ENCODE measurements at regions not wholly inside any gene's neighbourhood (a gene's known extent, or its start where the extent isn't known, plus 50 kb on each side); places are given as distances from the start of the nearest gene placed in this dataset.

DNA sequence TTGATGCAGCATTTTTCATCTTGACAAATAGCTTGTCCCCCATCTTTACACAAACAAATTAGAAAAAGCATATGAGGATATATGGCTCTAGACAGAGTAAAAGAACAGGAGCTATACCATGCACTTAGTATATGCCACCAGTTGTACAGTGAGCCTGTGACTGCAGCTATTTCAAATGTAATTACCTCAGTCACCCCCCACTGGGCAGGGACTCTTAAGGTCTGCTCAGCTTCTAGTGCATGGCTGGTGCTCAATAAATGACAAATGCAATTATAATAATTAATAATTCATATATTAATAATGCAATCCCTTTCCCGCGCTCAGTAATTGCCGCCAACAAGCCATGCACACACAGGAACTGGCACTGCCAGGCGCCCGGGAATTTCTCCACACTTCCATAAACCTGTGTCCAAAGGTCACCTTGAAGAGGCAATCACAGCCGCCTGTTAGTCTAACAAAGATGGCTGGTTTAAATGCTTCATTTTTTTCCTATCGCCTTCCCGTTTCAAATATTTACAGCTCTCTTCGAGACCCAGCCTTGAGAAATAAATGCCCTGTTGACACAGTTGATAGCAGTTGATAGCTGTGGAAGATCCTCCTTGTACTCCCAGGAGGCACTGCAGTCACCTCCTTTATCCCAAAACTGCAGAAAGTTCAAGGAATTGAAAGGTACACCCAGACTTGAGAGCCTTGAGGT, 156.6 kb downstream of the INO80D start (continued):
- TF ChIP-seq, protein P1, sequence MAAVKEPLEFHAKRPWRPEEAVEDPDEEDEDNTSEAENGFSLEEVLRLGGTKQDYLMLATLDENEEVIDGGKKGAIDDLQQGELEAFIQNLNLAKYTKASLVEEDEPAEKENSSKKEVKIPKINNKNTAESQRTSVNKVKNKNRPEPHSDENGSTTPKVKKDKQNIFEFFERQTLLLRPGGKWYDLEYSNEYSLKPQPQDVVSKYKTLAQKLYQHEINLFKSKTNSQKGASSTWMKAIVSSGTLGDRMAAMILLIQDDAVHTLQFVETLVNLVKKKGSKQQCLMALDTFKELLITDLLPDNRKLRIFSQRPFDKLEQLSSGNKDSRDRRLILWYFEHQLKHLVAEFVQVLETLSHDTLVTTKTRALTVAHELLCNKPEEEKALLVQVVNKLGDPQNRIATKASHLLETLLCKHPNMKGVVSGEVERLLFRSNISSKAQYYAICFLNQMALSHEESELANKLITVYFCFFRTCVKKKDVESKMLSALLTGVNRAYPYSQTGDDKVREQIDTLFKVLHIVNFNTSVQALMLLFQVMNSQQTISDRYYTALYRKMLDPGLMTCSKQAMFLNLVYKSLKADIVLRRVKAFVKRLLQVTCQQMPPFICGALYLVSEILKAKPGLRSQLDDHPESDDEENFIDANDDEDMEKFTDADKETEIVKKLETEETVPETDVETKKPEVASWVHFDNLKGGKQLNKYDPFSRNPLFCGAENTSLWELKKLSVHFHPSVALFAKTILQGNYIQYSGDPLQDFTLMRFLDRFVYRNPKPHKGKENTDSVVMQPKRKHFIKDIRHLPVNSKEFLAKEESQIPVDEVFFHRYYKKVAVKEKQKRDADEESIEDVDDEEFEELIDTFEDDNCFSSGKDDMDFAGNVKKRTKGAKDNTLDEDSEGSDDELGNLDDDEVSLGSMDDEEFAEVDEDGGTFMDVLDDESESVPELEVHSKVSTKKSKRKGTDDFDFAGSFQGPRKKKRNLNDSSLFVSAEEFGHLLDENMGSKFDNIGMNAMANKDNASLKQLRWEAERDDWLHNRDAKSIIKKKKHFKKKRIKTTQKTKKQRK (IDR thresholded peaks at IDR 0.05; ENCODE audit: low read length): no peak
- TF ChIP-seq SKI (IDR thresholded peaks at IDR 0.05; ENCODE audit: partially characterized antibody) (no peak), ZNF644 (CRISPR knock-in tag; IDR thresholded peaks at IDR 0.05; ENCODE audit: low read depth) (peak; percentile 38; the same call in 1 of the 2 replicates), AKAP8 (CRISPR knock-in tag; IDR thresholded peaks at IDR 0.05) (no peak), ZNF12 (CRISPR knock-in tag; IDR thresholded peaks at IDR 0.05) (no peak), ZNF235 (CRISPR knock-in tag; IDR thresholded peaks at IDR 0.05; ENCODE audit: borderline replicate concordance) (no peak), EP300 (IDR thresholded peaks at IDR 0.05; ENCODE audit: low read depth in 2 of 2, low read length in 2 of 2) (no peak), EP300 (CRISPR knock-in tag; IDR thresholded peaks at IDR 0.05; ENCODE audit: borderline replicate concordance) (0 out of 2 replicates have a peak, but pooled peaks have one; percentile 10), PLRG1 (conservative IDR thresholded peaks at IDR 0.05) (no peak), NCOA1 (CRISPR knock-in tag; IDR thresholded peaks at IDR 0.05) (no peak), HNRNPH1 (optimal IDR thresholded peaks at IDR 0.05; ENCODE audit: low read depth, low read length) (no peak), EZH2 (conservative IDR thresholded peaks at IDR 0.05; ENCODE audit: low read depth, low read length) (no peak), HMG20A (CRISPR knock-in tag; IDR thresholded peaks at IDR 0.05; ENCODE audit: borderline replicate concordance) (peak; percentile 47; the same call in 1 of the 2 replicates), TSC22D2 (CRISPR knock-in tag; IDR thresholded peaks at IDR 0.05; ENCODE audit: borderline replicate concordance) (no peak)
- TF ChIP-seq, protein P2, sequence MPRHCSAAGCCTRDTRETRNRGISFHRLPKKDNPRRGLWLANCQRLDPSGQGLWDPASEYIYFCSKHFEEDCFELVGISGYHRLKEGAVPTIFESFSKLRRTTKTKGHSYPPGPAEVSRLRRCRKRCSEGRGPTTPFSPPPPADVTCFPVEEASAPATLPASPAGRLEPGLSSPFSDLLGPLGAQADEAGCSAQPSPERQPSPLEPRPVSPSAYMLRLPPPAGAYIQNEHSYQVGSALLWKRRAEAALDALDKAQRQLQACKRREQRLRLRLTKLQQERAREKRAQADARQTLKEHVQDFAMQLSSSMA (CRISPR knock-in tag; IDR thresholded peaks at IDR 0.05): no peak

Data from HepG2 (cell line).